OCI-LY1 (cell line): ENCODE measurements at regions not wholly inside any gene's neighbourhood (a gene's known extent, or its start where the extent isn't known, plus 50 kb on each side); places are given as distances from the start of the nearest gene placed in this dataset.

Source experiments
- H2AFZ ChIP-seq: fragments of 200-600 bp; sonication (generic), shearing (Covaris generic); 2 replicates; pipeline ENCODE4 v1.6.0; 2014; ENCODE audit warnings: antibody characterized with exemption, mild to moderate bottlenecking, low read length
- H3F3A ChIP-seq: fragments of 200-600 bp; sonication (generic), shearing (Covaris generic); 2 replicates; pipeline ENCODE4 v1.6.0; 2014; ENCODE audit warnings: mild to moderate bottlenecking, antibody characterized with exemption, low read length, moderate library complexity; ENCODE audit not compliant: insufficient read depth
- H3K27ac ChIP-seq: fragments of 200-600 bp; sonication (generic); 2 replicates; pipeline ENCODE4 v1.5.1; 2014; ENCODE audit warnings: low read length, mixed run types, mild to moderate bottlenecking, low read depth; ENCODE audit not compliant: poor library complexity, severe bottlenecking
- H3K27me3 ChIP-seq: fragments of 200-600 bp; sonication (generic); 2 replicates; pipeline ENCODE4 v1.6.0; 2014; ENCODE audit warnings: antibody characterized with exemption, mild to moderate bottlenecking, low read length, moderate library complexity; ENCODE audit not compliant: insufficient read depth
- H3K36me3 ChIP-seq: fragments of 200-600 bp; sonication (generic); 2 replicates; pipeline ENCODE4 v1.6.1; 2014; ENCODE audit warnings: mild to moderate bottlenecking, antibody characterized with exemption, low read length, moderate library complexity, mixed read lengths; ENCODE audit not compliant: insufficient read depth
- H3K4me1 ChIP-seq: fragments of 200-600 bp; sonication (generic); 2 replicates; pipeline ENCODE4 v1.5.1; 2014; ENCODE audit warnings: mild to moderate bottlenecking, low read length, moderate library complexity; ENCODE audit not compliant: insufficient read depth, severe bottlenecking
- H3K4me2 ChIP-seq: fragments of 200-600 bp; sonication (generic), shearing (Covaris generic); 2 replicates; pipeline ENCODE4 v1.6.1; 2014; ENCODE audit warnings: low read length
- H3K4me3 ChIP-seq: fragments of 200-600 bp; sonication (generic); 2 replicates; pipeline ENCODE4 v1.5.1; 2014; ENCODE audit warnings: low read length, low read depth, mild to moderate bottlenecking, mixed read lengths; ENCODE audit not compliant: poor library complexity, severe bottlenecking
- H3K79me2 ChIP-seq: fragments of 200-600 bp; shearing (Covaris generic); 2 replicates; pipeline ENCODE4 v1.6.1; 2016; ENCODE audit warnings: mixed run types, low read length, mixed read lengths; ENCODE audit not compliant: insufficient read depth
- H3K9ac ChIP-seq: fragments of 200-600 bp; sonication (generic), shearing (Covaris generic); 2 replicates; pipeline ENCODE4 v1.6.1; 2014; ENCODE audit warnings: mild to moderate bottlenecking, low read length, mixed read lengths
- H3K9me2 ChIP-seq: fragments of 200-600 bp; sonication (generic), shearing (Covaris generic); 2 replicates; pipeline ENCODE4 v1.6.1; 2014; ENCODE audit warnings: low read depth, mild to moderate bottlenecking, low read length, mixed read lengths
- H3K9me3 ChIP-seq: fragments of 200-600 bp; shearing (Covaris generic); 2 replicates; pipeline ENCODE4 v1.6.1; 2014; ENCODE audit warnings: low read length, mixed read lengths
- H4K20me1 ChIP-seq: fragments of 200-600 bp; sonication (generic), shearing (Covaris generic); 2 replicates; pipeline ENCODE4 v1.6.0; 2016; ENCODE audit warnings: mild to moderate bottlenecking, low read length; ENCODE audit not compliant: insufficient read depth
- CTCF ChIP-seq: fragments of 200-600 bp; sonication (generic), shearing (Covaris generic); IDR thresholded peaks from 2 replicates; pipeline ENCODE4 v1.5.1; 2017; ENCODE audit warnings: mild to moderate bottlenecking, antibody characterized with exemption, low read length, moderate library complexity, mixed read lengths
- EZH2 ChIP-seq: fragments of 200-600 bp; sonication (generic), shearing (Covaris generic); IDR thresholded peaks from 2 replicates; pipeline ENCODE4 v1.8.0; 2017; ENCODE audit warnings: borderline replicate concordance, mixed run types, mild to moderate bottlenecking, antibody characterized with exemption, low read length, moderate library complexity, mixed read lengths

GRCh38 chr4:187666034-187666433 lies 329.5 kb upstream of the ZFP42 start:
- Histone ChIP-seq H3K4me3 (no peak overlapping the region), H3K79me2 (no peaks in the 10 kb centered on the region), H4K20me1 (no peaks in the 10 kb centered on the region), H2AFZ (no peak overlapping the region), H3K9me2 (no peaks in the 10 kb centered on the region), H3K27ac (no peak overlapping the region), H3K4me1 (peaks cover 27% of the 10 kb centered on the region), H3F3A (no peaks in the 10 kb centered on the region), H3K27me3 (no peaks in the 10 kb centered on the region), H3K36me3 (no peaks in the 10 kb centered on the region), H3K4me2 (no peak overlapping the region), H3K9me3 (no peaks in the 10 kb centered on the region), H3K9ac (no peak overlapping the region)
- TF ChIP-seq CTCF (no peak), EZH2 (no peak)

- Histone ChIP-seq H3K79me2 (no peaks in the 10 kb centered on the region), H3K36me3 (no peaks in the 10 kb centered on the region), H3K27me3 (no peaks in the 10 kb centered on the region), H3K4me2 (no peak overlapping the region), H3K4me3 (no peak overlapping the region), H3F3A (no peaks in the 10 kb centered on the region), H4K20me1 (no peaks in the 10 kb centered on the region), H3K9me3 (no peaks in the 10 kb centered on the region), H3K4me1 (peaks cover 27% of the 10 kb centered on the region), H3K9me2 (no peaks in the 10 kb centered on the region), H3K27ac (no peak overlapping the region), H3K9ac (no peak overlapping the region), H2AFZ (no peak overlapping the region)
- TF ChIP-seq CTCF (peak; percentile 22; the same call in 1 of the 2 replicates), EZH2 (no peak)
These were observed 328.7 kb upstream of the ZFP42 start for GRCh38 chr4:187666697-187667494.

GRCh38 chr4:187668526-187669082 lies 327.0 kb upstream of the ZFP42 start:
- no peaks in the 10 kb centered on the region for H3K27me3 ChIP-seq
- no peak overlapping the region for H3K4me3 ChIP-seq
- H4K20me1 ChIP-seq, result no peaks in the 10 kb centered on the region
- no peak for TF ChIP-seq CTCF
- TF ChIP-seq EZH2, result no peak
- H3K9me3 ChIP-seq, result no peaks in the 10 kb centered on the region
- H3K79me2 ChIP-seq, result no peaks in the 10 kb centered on the region
- H3K27ac ChIP-seq, result no peak overlapping the region
- no peaks in the 10 kb centered on the region for H3K9me2 ChIP-seq
- no peak overlapping the region for H3K9ac ChIP-seq
- H3F3A ChIP-seq, result no peaks in the 10 kb centered on the region
- no peak overlapping the region for H2AFZ ChIP-seq
- peaks cover 27% of the 10 kb centered on the region for H3K4me1 ChIP-seq
- H3K4me2 ChIP-seq, result no peak overlapping the region
- no peaks in the 10 kb centered on the region for H3K36me3 ChIP-seq
